HPDE6-E6E7 (cell line): ENCODE measurements at regions not wholly inside any gene's neighbourhood (a gene's known extent, or its start where the extent isn't known, plus 50 kb on each side); places are given as distances from the start of the nearest gene placed in this dataset.

Experiments
- DNase-seq: peaks from one replicate; pipeline ENCODE4 v3.0.0; 2011; ENCODE audit warnings: missing footprints; ENCODE audit errors: extremely low spot score

DNA sequence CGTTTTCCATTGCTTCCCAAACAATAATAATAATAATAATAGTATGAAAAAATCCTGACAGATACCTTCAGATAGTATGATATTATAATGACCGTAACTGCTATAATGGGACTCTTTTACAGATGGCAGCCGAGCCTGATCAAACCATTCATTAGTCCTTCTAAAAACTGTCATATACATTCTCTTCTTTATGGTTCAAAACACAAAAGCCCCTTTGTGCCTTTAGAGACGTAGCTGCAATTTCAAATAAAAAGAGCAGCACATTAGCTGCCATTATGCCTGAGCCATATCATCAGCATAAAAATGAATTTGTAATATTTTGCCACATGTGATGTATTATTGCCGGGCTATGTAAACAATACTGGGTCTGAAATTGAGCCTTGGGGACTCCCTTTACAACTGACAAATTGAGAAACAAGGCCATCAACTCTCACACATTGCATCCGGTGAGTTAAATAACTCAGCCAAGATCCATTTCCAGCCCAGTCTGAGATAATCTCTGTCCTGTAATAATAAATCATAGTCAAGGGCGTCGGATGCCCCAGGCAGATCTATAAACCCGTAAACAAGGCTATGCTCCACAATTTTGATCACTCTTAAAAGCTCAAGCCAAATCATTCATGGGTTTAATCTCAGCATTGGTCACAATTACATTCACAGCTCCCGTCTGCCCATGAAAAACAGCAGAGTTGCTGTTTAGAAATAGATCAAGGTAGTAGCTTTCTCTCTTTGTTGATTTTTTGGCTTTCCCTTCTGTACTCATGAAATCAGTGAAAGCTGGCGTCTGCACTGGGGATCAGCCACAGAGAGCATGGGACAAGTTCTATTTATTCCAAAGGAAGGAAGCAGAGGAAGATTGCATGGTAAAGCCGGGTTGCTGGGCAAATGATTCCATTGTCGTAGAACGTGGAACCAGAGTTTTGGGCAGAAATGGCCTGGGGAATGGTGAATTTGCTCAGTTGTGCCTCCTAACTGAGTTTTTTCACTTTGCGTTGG lies 150.1 kb upstream of the BMPER start:
- DNase-seq = no peak

- DNase-seq = no peak
Measured at GRCh38 chr7:33757050-33757449, 148.3 kb upstream of the BMPER start.

- DNase-seq = no peak
Measured at GRCh38 chr7:33757563-33758165, 147.7 kb upstream of the BMPER start.

DNA sequence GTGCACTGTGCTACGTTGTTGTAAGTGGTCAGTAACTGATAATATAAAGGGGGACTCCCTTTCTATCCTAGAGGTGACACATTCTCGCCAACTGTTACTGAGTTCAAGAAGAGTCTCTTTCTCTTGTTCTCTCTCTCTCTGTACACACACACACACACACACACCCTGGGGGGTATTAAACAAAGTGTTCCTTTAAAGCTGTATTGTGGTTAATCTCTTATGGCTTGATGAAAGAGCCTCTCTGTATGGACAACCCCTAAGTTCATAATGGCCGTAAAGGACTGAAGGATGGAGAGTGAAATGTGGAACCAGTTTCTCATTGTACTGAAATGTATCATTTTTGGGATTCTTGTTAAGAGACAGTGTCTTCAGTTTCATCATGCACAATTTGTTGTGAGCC lies 145.2 kb upstream of the BMPER start:
- no peak for DNase-seq

GRCh38 chr7:33760834-33761233 lies 144.5 kb upstream of the BMPER start:
- no peak for DNase-seq

DNA sequence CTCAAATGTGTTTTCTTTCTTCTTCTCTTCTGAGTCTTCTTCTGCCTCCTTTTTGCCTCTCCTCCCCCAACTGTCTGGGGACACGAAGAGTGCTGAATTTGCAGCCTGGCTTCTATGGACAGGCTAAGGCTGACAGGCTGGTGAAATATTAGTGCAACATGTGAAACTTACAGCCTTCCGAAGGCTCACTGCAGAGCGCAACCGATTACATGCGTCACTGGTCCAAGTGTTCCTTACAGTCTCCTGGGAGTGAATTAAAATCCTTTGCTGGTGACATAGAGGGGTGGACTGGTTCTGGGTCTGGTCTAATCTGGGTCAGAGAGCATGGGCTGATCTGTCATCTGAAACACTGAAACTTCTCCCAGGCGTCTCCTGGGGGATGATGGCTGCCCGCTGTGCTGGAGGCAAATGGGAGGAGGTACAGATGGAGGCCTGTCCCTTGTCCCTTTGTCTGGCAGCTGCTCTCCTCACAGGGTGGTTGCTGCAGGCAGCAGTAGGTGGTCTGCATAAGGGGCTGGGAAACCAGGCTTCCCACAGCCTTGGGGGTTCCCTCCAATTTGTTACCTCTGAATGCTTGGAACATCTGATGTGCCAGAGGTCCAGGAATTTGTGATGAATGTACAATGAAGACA lies 143.8 kb upstream of the BMPER start:
- no peak for DNase-seq

DNA sequence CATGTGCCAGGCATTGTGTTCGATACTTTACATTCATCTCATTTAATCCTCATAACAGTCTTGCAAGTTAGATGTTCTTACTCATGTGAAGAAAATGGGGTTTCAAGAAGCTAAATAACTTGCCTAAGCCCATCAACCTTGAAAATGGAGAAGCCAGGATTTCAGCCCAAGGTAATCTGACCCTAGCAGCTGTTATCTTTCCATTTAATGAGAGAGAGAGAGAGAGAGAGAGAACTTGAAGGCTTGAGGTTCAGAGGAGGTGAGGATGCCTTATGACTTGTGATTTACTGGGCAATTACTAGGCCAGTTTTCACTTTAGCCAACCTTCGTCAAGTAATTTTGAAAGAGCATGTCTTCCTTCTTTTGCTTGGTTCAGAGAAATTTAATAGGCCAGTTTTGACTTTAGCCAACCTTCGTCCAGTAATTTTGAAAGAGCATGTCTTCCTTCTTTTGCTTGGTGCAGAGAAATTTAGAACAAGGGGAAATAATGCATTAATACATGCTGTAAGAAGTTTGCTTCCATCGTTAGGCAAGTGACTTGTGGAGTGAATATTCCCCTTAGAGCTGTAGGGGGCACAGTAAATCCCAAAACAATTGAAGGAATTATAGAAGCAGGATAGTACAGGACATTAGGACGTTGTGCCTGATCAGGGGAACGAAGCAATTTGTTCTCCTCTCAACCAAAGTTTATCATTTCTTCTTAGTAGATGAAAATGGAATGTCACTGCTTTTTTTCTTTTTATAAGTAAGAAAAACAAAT lies 143.0 kb upstream of the BMPER start:
- no peak for DNase-seq

- no peak for DNase-seq
Measured at GRCh38 chr7:33762911-33763306, 142.4 kb upstream of the BMPER start.

GRCh38 chr7:33764752-33765451 lies 140.4 kb upstream of the BMPER start:
- DNase-seq = peak; percentile 22

- no peak for DNase-seq
Measured at GRCh38 chr7:33766405-33766804, 138.9 kb upstream of the BMPER start.

GRCh38 chr7:33769930-33770329 lies 135.4 kb upstream of the BMPER start:
- DNase-seq = no peak

DNA sequence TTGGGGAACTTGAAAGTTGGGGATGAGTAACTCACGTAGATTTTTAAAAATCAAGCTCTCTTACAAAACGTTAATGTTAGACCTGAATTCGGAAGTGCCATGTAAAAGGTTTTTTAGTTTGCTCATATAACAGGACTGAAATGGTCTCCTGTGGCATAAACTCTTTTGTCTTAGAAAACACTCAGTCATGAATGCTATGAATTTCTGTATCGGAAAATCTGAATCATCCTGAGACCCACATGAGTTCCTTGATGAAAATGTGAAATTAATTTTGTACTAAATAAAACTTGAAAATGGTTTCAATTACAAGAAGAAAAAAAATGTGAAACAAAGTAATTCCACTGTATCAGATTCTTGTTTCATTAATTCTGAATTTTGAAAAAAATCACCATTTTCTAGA lies 134.8 kb upstream of the BMPER start:
- DNase-seq = no peak

- no peak for DNase-seq
Measured at GRCh38 chr7:33771422-33771821, 133.9 kb upstream of the BMPER start.

DNA sequence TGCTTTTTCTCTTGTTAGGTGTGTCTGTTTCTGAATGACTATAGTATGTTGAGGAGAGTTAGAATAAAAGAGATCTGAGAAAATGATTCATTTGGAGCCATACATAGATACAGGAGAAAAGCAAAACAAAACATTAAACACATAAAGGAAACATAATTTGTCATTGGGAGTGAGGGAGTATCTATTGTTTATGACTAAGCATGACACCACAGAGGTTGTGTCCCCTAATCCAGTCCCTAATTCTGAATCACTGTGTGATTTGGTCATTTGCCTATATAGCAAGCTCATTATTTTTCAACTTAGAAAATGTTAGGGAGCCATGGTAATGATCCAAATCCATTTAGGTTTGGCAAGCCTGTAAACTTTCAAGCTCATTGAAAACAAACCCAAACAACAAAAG lies 132.3 kb upstream of the BMPER start:
- DNase-seq = peak; percentile 12

- no peak for DNase-seq
Measured at GRCh38 chr7:33774762-33775523, 130.4 kb upstream of the BMPER start.

DNA sequence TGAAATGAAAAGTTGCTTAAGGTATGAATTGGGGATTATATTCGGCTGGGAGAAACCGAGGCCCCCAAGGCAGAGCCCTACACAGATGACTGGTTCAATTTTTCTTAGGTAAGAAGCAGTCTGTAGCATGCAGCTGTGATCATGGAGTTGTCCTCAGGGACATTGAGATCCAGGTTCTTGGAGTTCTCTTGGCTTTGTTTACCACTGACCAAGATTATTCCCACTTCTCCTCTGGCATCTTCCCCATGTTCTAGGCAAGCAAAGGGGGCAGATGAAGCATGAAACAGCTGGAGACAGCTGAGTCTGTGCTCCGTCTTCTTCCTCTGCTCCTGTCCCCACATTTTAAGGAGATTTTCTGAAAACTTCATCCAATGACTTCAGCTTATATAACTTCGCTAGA lies 129.5 kb upstream of the BMPER start:
- DNase-seq = no peak

DNA sequence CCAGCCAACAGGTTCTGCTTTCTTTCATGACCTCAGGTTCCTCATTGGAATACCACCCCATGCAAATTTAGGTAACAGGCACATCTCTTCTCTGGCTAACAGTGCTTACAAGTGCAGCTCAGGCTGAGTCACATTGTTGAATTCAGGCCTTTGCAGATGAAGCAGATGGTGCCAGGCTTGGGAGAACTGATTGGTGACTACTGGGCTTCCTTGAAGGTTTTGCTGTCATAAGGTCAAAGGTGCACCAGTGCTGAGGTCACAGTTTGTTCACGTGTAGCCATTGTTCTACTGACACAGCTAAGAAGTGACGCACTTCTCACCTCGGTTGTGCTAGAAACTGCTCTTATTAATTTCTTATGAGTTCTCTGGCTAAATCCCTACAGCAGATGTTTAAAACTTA lies 128.6 kb upstream of the BMPER start:
- no peak for DNase-seq

- DNase-seq = no peak
Measured at GRCh38 chr7:33778195-33778594, 127.1 kb upstream of the BMPER start.

GRCh38 chr7:33779216-33779615 lies 126.1 kb upstream of the BMPER start:
- DNase-seq = no peak

DNA sequence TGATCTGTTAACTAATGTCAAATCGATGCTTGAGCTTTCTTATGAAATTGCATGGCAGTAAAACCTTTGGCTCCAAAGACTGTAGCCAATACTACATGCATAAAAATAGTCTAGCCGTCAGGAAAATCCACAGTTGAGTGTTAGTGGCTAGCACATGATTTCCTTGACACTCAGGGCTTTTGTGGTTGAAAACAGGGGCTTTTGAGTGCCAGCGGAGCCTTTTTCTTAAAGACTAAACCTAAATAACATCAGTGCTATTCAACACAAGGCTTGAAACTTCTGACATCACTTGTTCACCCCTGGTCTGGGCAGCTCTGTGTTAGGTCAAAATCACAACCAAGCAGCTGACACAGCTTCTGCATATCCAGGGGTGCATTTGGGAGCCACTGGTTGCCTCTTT lies 124.2 kb upstream of the BMPER start:
- DNase-seq = no peak

DNA sequence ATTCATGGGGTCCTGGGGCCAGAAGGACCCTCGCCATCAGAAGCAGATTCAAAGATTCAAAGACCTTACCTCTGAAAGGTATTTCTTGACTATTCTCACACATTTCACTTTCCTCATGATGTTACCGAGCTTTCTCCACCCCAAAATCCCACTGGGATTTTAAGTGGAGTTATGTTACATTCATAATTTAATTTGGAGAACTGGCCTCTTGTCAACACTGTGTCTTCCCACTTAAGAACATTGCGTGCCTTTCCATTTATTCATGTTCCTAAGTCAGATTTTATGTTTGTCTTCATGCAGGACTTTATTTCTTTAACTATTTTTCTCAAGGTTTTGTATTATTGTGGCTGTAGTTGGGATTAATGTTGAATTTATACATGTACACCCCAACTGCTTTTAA lies 123.5 kb upstream of the BMPER start:
- no peak for DNase-seq
